Mesodermal cell (in vitro differentiated cells): ENCODE measurements at regions not wholly inside any gene's neighbourhood (a gene's known extent, or its start where the extent isn't known, plus 50 kb on each side); places are given as distances from the start of the nearest gene placed in this dataset.

ENCODE experiments used
- H3K27ac ChIP-seq: 2 replicates; pipeline ENCODE4 v1.7.0; 2013; ENCODE audit warnings: mild to moderate bottlenecking, low read depth, low read length, moderate library complexity; ENCODE audit not compliant: severe bottlenecking
- H3K36me3 ChIP-seq: 2 replicates; pipeline ENCODE4 v1.7.1; 2013; ENCODE audit warnings: mild to moderate bottlenecking, low read length, moderate library complexity; ENCODE audit not compliant: control insufficient read depth, insufficient read depth
- H3K4me1 ChIP-seq: one replicate; pipeline ENCODE4 v1.7.1; 2013; ENCODE audit warnings: mild to moderate bottlenecking, low read length; ENCODE audit not compliant: insufficient read depth, control insufficient read depth, poor library complexity, severe bottlenecking
- H3K4me3 ChIP-seq: 2 replicates; pipeline ENCODE4 v1.7.0; 2013; ENCODE audit warnings: low read length, control low read depth, mild to moderate bottlenecking; ENCODE audit not compliant: insufficient read depth, poor library complexity, severe bottlenecking; ENCODE audit errors: extremely low read depth
- H3K9me3 ChIP-seq: 2 replicates; pipeline ENCODE4 v1.7.1; 2013; ENCODE audit warnings: mild to moderate bottlenecking, low read length, moderate library complexity; ENCODE audit not compliant: control insufficient read depth
- WGBS, 2 experiments: methylation state at CpG; one replicate each; pipeline ENCODE4 v1.1.5; 2013; ENCODE audit warnings: missing lambda C conversion rate in 2 of 2; ENCODE audit not compliant: insufficient coverage in 2 of 2; 5-methylcytosine and 5-hydroxymethylcytosine counted together

DNA sequence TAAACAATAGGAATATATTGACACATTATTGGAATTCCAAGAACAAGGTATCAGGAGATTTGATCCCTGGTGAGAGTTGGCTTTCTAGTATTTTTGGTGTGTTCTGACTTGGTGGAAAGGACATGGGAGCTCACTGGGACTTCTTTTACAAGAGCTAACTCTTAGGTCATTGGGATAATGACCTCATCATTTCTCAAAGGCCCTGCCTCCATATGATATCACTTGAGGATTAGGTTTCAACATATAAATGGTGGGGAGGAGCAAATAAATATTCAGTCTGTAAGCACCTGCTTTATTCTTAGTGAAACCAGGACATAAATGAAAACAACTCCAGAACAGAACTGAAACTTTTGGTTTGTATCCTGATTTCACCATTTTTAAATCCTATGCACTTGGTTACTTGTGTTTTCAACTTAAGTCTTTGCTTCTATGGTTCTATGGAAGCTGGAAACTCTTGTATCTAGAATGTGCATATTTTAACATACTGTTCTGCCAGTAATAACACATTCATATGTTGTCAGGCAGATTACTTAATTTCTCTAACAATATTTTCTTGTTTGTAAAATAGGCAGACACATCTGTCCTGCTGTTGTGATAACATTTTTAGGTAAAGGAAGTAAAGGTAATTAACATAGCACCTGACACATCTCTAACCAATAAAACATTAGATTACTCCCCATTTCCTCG lies 1527.7 kb upstream of the CDH8 start:
- Histone ChIP-seq H3K27ac (no peak overlapping the region), H3K4me1 (no peaks in the 10 kb centered on the region), H3K9me3 (no peaks in the 10 kb centered on the region), H3K36me3 (no peaks in the 10 kb centered on the region), H3K4me3 (no peak overlapping the region)
- no CpG with 5 or more reads among the region's 1 CpG for WGBS, 2 experiments

- Histone ChIP-seq H3K4me3 (no peak overlapping the region), H3K4me1 (no peaks in the 10 kb centered on the region), H3K36me3 (no peaks in the 10 kb centered on the region), H3K9me3 (no peaks in the 10 kb centered on the region), H3K27ac (no peak overlapping the region)
- WGBS, 2 experiments, result 92 to 100% methylated on average over 1 of the region's 1 CpG
These were observed 1517.7 kb upstream of the CDH8 start for GRCh38 chr16:63553980-63554379.

- H3K27ac ChIP-seq, result no peak overlapping the region
- no peak overlapping the region for H3K4me3 ChIP-seq
- H3K9me3 ChIP-seq, result no peaks in the 10 kb centered on the region
- H3K36me3 ChIP-seq, result no peaks in the 10 kb centered on the region
- no peaks in the 10 kb centered on the region for H3K4me1 ChIP-seq
- WGBS, 2 experiments, result no CpG with 5 or more reads among the region's 2 CpGs
These were observed 1503.0 kb upstream of the CDH8 start for GRCh38 chr16:63539276-63539675.

DNA sequence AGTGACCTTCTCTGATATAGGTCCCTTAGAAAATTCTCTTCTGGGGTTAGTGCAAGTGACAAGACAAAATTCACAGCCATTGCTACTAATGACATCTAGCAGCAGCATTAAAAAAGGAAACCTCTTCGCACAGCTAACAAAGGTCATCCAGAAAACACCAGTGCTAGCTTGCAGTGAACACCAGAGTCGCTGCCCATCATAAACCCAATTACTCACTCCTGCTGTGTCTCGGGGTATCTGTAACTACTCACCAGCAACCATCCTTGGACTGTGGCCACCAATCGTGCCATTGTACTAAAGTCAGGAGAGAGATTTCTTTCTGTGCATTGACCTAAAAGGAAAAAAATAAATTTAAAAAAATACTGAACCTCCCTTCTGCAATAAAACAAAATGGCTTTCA lies 1494.7 kb upstream of the CDH8 start:
- Histone ChIP-seq H3K36me3 (no peaks in the 10 kb centered on the region), H3K4me3 (no peak overlapping the region), H3K9me3 (no peaks in the 10 kb centered on the region), H3K4me1 (no peaks in the 10 kb centered on the region), H3K27ac (no peak overlapping the region)
- WGBS, 2 experiments, result 94% methylated on average over 2 of the region's 4 CpGs; no CpG with 5 or more reads in 1 of the 2 experiments

DNA sequence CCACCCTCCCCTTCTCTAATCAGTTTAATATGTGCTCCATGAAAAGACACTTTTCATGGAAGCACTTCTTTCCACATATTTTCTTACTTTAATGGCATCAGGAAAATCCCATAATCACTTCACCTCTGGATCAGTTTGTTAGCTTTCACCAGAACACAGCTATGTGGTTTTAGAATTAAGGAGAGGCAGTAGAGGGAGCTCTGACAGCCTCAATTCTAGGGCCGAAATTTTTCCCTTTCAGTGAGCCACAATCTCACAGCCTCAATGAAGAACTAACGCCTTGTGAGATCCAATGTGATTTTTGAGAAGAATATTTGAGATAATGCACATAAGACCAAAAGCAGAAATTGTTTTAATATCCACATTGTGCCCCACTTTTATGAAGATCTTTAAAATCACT lies 1494.0 kb upstream of the CDH8 start:
- WGBS, 2 experiments, result no CpG with 5 or more reads among the region's 2 CpGs
- Histone ChIP-seq H3K27ac (no peak overlapping the region), H3K4me3 (no peak overlapping the region), H3K9me3 (no peaks in the 10 kb centered on the region), H3K36me3 (no peaks in the 10 kb centered on the region), H3K4me1 (no peaks in the 10 kb centered on the region)

DNA sequence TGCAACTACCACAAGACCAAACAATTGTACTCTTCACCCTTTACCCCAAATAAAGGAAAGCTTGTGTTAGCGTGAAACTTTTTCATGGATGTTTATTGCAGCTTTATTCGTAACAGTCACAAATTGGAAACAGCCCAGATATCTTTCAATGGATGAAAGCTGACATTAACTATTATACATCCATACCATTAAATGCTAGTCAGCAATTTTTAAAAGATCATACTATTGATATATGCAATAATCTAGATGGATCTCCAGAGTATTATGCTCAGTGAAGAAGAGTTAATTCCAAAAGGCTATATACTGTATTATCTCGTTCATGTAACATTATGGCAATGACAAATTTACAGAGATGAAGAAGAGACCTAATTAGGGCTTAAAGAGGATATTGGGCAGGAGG lies 1491.2 kb upstream of the CDH8 start:
- WGBS, 2 experiments, result 100% methylated on average over 2 of the region's 3 CpGs; no CpG with 5 or more reads in 1 of the 2 experiments
- Histone ChIP-seq H3K4me3 (no peak overlapping the region), H3K4me1 (no peaks in the 10 kb centered on the region), H3K27ac (no peak overlapping the region), H3K36me3 (no peaks in the 10 kb centered on the region), H3K9me3 (no peaks in the 10 kb centered on the region)

GRCh38 chr16:63516394-63516793 lies 1480.2 kb upstream of the CDH8 start:
- 100% methylated on average over 1 of the region's 4 CpGs; no CpG with 5 or more reads in 1 of the 2 experiments for WGBS, 2 experiments
- H3K27ac ChIP-seq, result no peak overlapping the region

DNA sequence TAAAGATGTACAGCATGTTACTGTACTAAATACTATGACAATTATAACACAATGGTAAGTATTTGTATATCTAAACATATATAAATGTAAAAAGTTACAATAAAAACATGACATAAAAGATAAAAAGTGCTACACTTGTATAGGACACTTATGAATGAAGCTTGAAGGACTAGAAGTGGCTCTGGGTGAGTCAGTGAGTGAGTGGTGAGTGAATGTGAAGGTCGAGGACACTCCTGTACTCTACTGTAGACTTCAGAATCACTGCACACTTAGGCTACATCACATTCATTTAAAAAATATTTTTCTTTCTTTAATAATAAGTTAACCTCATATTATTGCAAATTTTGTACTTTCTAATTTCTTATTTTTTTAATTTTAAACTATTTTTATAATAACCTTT lies 1476.7 kb upstream of the CDH8 start:
- H3K9me3 ChIP-seq, result no peaks in the 10 kb centered on the region
- no peak overlapping the region for H3K4me3 ChIP-seq
- H3K27ac ChIP-seq, result no peak overlapping the region
- no peaks in the 10 kb centered on the region for H3K36me3 ChIP-seq
- WGBS, 2 experiments, result no CpG with 5 or more reads among the region's 1 CpG
- H3K4me1 ChIP-seq, result no peaks in the 10 kb centered on the region

More at GRCh38 chr16:63516394-63516793, 1480.2 kb upstream of the CDH8 start:
- no peaks in the 10 kb centered on the region for H3K9me3 ChIP-seq
- no peaks in the 10 kb centered on the region for H3K36me3 ChIP-seq
- H3K4me3 ChIP-seq, result no peak overlapping the region
- H3K4me1 ChIP-seq, result no peaks in the 10 kb centered on the region

DNA sequence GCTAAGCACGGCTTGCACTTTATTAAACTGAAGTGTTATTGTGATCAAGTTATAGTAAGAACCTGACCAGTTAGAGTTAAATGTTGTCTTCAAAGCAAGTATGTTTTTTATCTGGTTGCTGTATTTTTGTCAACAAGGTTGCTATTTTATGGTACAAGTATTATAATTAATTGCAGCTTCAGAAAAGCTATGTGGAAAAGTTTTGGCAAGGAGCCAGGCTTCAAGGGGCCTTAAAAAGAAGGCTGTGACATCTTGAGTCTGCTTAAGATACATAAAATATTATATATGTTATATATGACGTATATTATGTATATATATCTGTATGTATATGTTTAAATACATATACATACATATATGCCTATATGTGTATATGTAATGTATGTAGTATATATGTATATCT lies 1461.2 kb upstream of the CDH8 start:
- WGBS, 2 experiments, result 86 to 87% methylated on average over 1 of the region's 2 CpGs
- Histone ChIP-seq H3K4me1 (no peaks in the 10 kb centered on the region), H3K4me3 (no peak overlapping the region), H3K27ac (no peak overlapping the region), H3K9me3 (no peaks in the 10 kb centered on the region), H3K36me3 (no peaks in the 10 kb centered on the region)

DNA sequence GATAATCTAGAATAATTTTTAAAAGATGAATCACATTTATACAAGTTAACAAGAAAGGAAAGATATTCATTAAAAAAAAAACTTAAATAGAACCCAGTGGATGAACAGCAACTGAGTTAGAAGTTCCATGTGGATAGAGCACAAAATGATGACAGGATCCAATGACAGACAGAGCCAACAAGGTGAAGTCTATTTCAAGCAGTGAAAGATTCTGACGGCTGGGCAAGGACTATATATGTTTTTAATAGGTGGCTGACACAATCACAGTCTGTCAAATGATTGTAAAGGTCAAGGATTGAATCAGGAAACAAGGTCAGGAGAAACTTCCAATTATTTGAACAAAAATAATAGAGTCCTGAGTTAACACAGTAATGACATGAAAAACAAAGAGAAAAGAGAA lies 1460.0 kb upstream of the CDH8 start:
- H3K4me1 ChIP-seq, result no peaks in the 10 kb centered on the region
- H3K36me3 ChIP-seq, result no peaks in the 10 kb centered on the region
- 86% methylated on average over 1 of the region's 1 CpG; no CpG with 5 or more reads in 1 of the 2 experiments for WGBS, 2 experiments
- H3K27ac ChIP-seq, result no peak overlapping the region
- no peak overlapping the region for H3K4me3 ChIP-seq
- H3K9me3 ChIP-seq, result no peaks in the 10 kb centered on the region

DNA sequence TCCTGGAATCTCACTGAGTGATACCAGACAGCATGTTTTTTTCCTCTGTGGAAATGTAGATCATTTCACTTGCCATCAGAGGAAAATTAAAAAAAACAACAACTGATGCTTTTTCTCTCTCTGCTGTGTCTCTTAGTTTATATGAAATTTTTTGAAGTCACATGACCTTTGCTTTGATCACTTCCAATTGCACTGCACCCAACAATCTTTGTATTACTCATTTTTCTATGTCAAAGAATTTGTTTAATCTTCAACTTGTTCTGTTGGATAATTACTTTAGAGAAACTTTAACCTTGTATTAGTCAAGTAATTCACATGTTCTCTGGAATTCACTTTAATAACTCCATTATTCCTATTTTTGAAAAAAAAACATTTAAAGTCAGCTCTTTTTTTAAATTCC lies 1452.7 kb upstream of the CDH8 start:
- Histone ChIP-seq H3K4me3 (no peak overlapping the region), H3K4me1 (no peaks in the 10 kb centered on the region), H3K27ac (no peak overlapping the region), H3K9me3 (no peaks in the 10 kb centered on the region), H3K36me3 (no peaks in the 10 kb centered on the region)
